ENCODE measurements at regions not wholly inside any gene's neighbourhood (a gene's known extent, or its start where the extent isn't known, plus 50 kb on each side); places are given as distances from the start of the nearest gene placed in this dataset.

DNA sequence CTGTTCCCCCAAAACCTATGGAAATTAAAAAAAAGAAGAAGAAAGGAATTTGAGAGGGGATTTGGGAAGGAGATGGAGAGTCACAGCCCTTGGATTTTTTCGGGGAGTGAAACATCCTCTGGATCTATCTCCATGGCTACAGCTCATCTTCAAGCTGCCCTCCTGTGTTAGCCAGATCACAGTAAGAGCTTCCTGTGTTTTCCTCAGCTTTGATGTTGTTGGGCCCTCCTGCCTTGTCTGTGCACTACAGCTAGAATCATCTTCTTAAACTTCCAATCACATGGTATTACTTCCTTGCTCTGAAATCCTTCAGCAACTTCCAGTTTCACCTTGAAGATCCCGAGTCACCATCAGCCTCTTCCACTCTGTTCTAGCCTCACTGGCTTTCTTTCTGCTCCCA lies 207.8 kb upstream of the ZFP64 start:
- H3K27ac ChIP-seq (ENCODE audit: low read length in 2 of 2), result no peak overlapping the region
- H4K20me1 ChIP-seq (ENCODE audit: control insufficient read depth, insufficient read depth, low read length, poor library complexity, severe bottlenecking), result no peaks in the 10 kb centered on the region
- H3K9me3 ChIP-seq (ENCODE audit: control extremely low read depth in 1 of 3, control insufficient read depth in 2 of 3, insufficient read depth in 1 of 3, low read length in 2 of 3), result no peaks in the 10 kb centered on the region
- WGBS (ENCODE audit: insufficient coverage), result 76% methylated on average over 2 of the region's 2 CpGs
- no peak for ATAC-seq (ENCODE audit: low read depth)
- H3K36me3 ChIP-seq (replicated peaks in 1 of 2; ENCODE audit: control extremely low read depth in 1 of 2, control insufficient read depth in 1 of 2, extremely low read depth in 1 of 2, insufficient read depth in 2 of 2, low read length in 1 of 2), result no peaks in the 10 kb centered on the region
- intact Hi-C loops (cut with micrococcal nuclease), result no loop called here
- H3K4me2 ChIP-seq (replicated peaks; ENCODE audit: low read depth, low read length, poor library complexity, severe bottlenecking), result no peak overlapping the region
- peaks cover 7% of the 10 kb centered on the region for H3K4me1 Mint-ChIP-seq
- H2AFZ ChIP-seq (ENCODE audit: insufficient read depth, low read depth, low read length, poor library complexity, severe bottlenecking), result no peak overlapping the region
- no peak overlapping the region for H3K9ac ChIP-seq (ENCODE audit: low read length)
- no peaks in the 10 kb centered on the region for H3K79me2 ChIP-seq (ENCODE audit: control insufficient read depth, insufficient read depth, low read length)
- H3K4me3 Mint-ChIP-seq, result no peak overlapping the region
- DNase-seq, result no peak
- H3K4me1 ChIP-seq (ENCODE audit: control insufficient read depth in 2 of 2, insufficient read depth in 2 of 2, low read length in 2 of 2), result peaks cover 0 to 4% of the 10 kb centered on the region in 2 donors
- H3K9me3 Mint-ChIP-seq (ENCODE audit: insufficient read depth), result no peaks in the 10 kb centered on the region
- H3K27ac Mint-ChIP-seq, result no peak overlapping the region
- peaks cover 9% of the 10 kb centered on the region for H3K27me3 Mint-ChIP-seq
- CTCF ChIA-PET, result no interaction called here
- POLR2A ChIA-PET, result no interaction called here
- no peak overlapping the region for H3K4me3 ChIP-seq (ENCODE audit: control extremely low read depth in 1 of 5, extremely low read depth in 1 of 5, insufficient read depth in 1 of 5, low read depth in 2 of 5, low read length in 4 of 5)
- TF ChIP-seq EZH2 (IDR thresholded peaks at IDR 0.05; ENCODE audit: borderline replicate concordance, insufficient read depth, low read depth, low read length, poor library complexity, severe bottlenecking) (no peak), CTCF (IDR thresholded peaks at IDR 0.05) (no peak)
- H3K27me3 ChIP-seq (replicated peaks in 1 of 4; ENCODE audit: control extremely low read depth in 1 of 4, control insufficient read depth in 3 of 4, insufficient read depth in 4 of 4, low read length in 3 of 4), result peaks cover 0 to 4% (median 1%) of the 10 kb centered on the region in 4 experiments

DNA sequence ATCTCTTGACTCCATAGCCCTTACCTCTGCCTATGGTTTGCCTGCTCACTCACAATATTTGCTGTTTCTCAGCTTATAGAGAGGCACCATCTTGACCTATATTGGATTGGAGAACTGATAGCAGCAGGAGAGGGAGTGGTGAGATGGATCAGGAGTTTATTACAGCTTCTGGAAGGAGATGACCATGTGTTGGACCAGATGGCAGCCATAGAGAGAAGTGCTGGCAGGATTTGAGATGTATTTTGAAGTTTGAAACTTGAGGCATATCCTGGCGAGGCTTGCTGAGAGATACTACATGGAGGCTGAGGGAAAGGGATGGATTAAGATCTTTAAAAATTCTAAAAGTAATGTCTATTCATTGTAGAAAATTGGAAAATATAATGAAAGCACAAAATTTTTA lies 198.0 kb upstream of the ZFP64 start:
- H3K27ac Mint-ChIP-seq, result no peak overlapping the region
- Histone ChIP-seq H3K27me3 (replicated peaks in 1 of 4; ENCODE audit: control extremely low read depth in 1 of 4, control insufficient read depth in 3 of 4, insufficient read depth in 4 of 4, low read length in 3 of 4) (no peaks in the 10 kb centered on the region), H3K9me3 (ENCODE audit: control extremely low read depth in 1 of 3, control insufficient read depth in 2 of 3, insufficient read depth in 1 of 3, low read length in 2 of 3) (no peaks in the 10 kb centered on the region), H3K79me2 (ENCODE audit: control insufficient read depth, insufficient read depth, low read length) (no peaks in the 10 kb centered on the region), H3K27ac (ENCODE audit: low read length in 2 of 2) (no peak overlapping the region), H3K36me3 (replicated peaks in 1 of 2; ENCODE audit: control extremely low read depth in 1 of 2, control insufficient read depth in 1 of 2, extremely low read depth in 1 of 2, insufficient read depth in 2 of 2, low read length in 1 of 2) (no peaks in the 10 kb centered on the region), H4K20me1 (ENCODE audit: control insufficient read depth, insufficient read depth, low read length, poor library complexity, severe bottlenecking) (no peaks in the 10 kb centered on the region), H3K4me3 (ENCODE audit: control extremely low read depth in 1 of 5, extremely low read depth in 1 of 5, insufficient read depth in 1 of 5, low read depth in 2 of 5, low read length in 4 of 5) (no peak overlapping the region), H3K9ac (ENCODE audit: low read length) (no peak overlapping the region), H3K4me2 (replicated peaks; ENCODE audit: low read depth, low read length, poor library complexity, severe bottlenecking) (no peak overlapping the region), H2AFZ (ENCODE audit: insufficient read depth, low read depth, low read length, poor library complexity, severe bottlenecking) (no peak overlapping the region), H3K4me1 (ENCODE audit: control insufficient read depth in 2 of 2, insufficient read depth in 2 of 2, low read length in 2 of 2) (no peaks in the 10 kb centered on the region)
- peaks cover 19% of the 10 kb centered on the region for H3K27me3 Mint-ChIP-seq
- ChIA-PET CTCF (no interaction called here), POLR2A (no interaction called here)
- no peaks in the 10 kb centered on the region for H3K4me1 Mint-ChIP-seq
- no peaks in the 10 kb centered on the region for H3K9me3 Mint-ChIP-seq (ENCODE audit: insufficient read depth)
- no peak overlapping the region for H3K4me3 Mint-ChIP-seq
- WGBS (ENCODE audit: insufficient coverage), result no CpG with 5 or more reads among the region's 1 CpG
- no peak for TF ChIP-seq EZH2 (IDR thresholded peaks at IDR 0.05; ENCODE audit: borderline replicate concordance, insufficient read depth, low read depth, low read length, poor library complexity, severe bottlenecking)
- no peak for TF ChIP-seq CTCF (IDR thresholded peaks at IDR 0.05)
- DNase-seq (no peak), ATAC-seq (ENCODE audit: low read depth) (no peak)
- intact Hi-C loops (cut with micrococcal nuclease), result no loop called here
